DMS 273 treated with DMSO at 0.1 percent for 48 hours (cell line): ENCODE measurements at regions not wholly inside any gene's neighbourhood (a gene's known extent, or its start where the extent isn't known, plus 50 kb on each side); places are given as distances from the start of the nearest gene placed in this dataset.
"Not testable (repeated sequence)": the region's sequence is repeated elsewhere in the genome, so short reads cannot be mapped to it uniquely, and the experiment has no call there.

ENCODE experiments used
- DNase-seq: peaks from one replicate; lab custom pipeline; 2025; lab: John Stamatoyannopoulos, UW

- no peak for DNase-seq
These were observed 417.6 kb upstream of the DYNLRB2 start for GRCh38 chr16:80123189-80123588.

- DNase-seq: no peak
These were observed 418.7 kb upstream of the DYNLRB2 start for GRCh38 chr16:80122115-80122514.

- no peak for DNase-seq
These were observed 419.3 kb upstream of the DYNLRB2 start for GRCh38 chr16:80121522-80121909.

- no peak for DNase-seq
These were observed 419.8 kb upstream of the DYNLRB2 start for GRCh38 chr16:80120899-80121521.

GRCh38 chr16:80117556-80118130 lies 423.1 kb upstream of the DYNLRB2 start:
- no peak for DNase-seq

- DNase-seq: no peak
These were observed 424.1 kb upstream of the DYNLRB2 start for GRCh38 chr16:80116711-80117110.

GRCh38 chr16:80114699-80115098 lies 426.1 kb upstream of the DYNLRB2 start:
- DNase-seq: no peak

GRCh38 chr16:80113873-80114574 lies 426.8 kb upstream of the DYNLRB2 start:
- DNase-seq: no peak

- no peak for DNase-seq
These were observed 431.2 kb upstream of the DYNLRB2 start for GRCh38 chr16:80109581-80109980.

GRCh38 chr16:80107900-80108299 lies 432.9 kb upstream of the DYNLRB2 start:
- no peak for DNase-seq

GRCh38 chr16:80105751-80106150 lies 435.0 kb upstream of the DYNLRB2 start:
- DNase-seq: no peak

GRCh38 chr16:80105160-80105559 lies 435.6 kb upstream of the DYNLRB2 start:
- DNase-seq: no peak

GRCh38 chr16:80104401-80104800 lies 436.4 kb upstream of the DYNLRB2 start:
- no peak for DNase-seq

- no peak for DNase-seq
These were observed 437.3 kb upstream of the DYNLRB2 start for GRCh38 chr16:80103463-80103862.

- no peak for DNase-seq
These were observed 439.8 kb upstream of the DYNLRB2 start for GRCh38 chr16:80100846-80101451.

- no peak for DNase-seq
These were observed 440.6 kb upstream of the DYNLRB2 start for GRCh38 chr16:80100186-80100585.

- no peak for DNase-seq
These were observed 443.7 kb upstream of the DYNLRB2 start for GRCh38 chr16:80097098-80097497.

- no peak for DNase-seq
These were observed 448.1 kb upstream of the DYNLRB2 start for GRCh38 chr16:80092681-80093080.

- not testable (repeated sequence) for DNase-seq
These were observed 449.3 kb upstream of the DYNLRB2 start for GRCh38 chr16:80091453-80091852.

- DNase-seq: no peak
These were observed 455.2 kb upstream of the DYNLRB2 start for GRCh38 chr16:80085606-80086005.

GRCh38 chr16:80084614-80085013 lies 456.2 kb upstream of the DYNLRB2 start:
- DNase-seq: no peak

GRCh38 chr16:80084163-80084562 lies 456.6 kb upstream of the DYNLRB2 start:
- no peak for DNase-seq

GRCh38 chr16:80082906-80083305 lies 457.9 kb upstream of the DYNLRB2 start:
- no peak for DNase-seq
